ENCODE measurements at regions not wholly inside any gene's neighbourhood (a gene's known extent, or its start where the extent isn't known, plus 50 kb on each side); places are given as distances from the start of the nearest gene placed in this dataset.

GRCh38 chr4:14874990-14875389 lies 127.3 kb upstream of the CPEB2 start:
- no peaks in the 10 kb centered on the region for H3K27me3 ChIP-seq
- peaks cover 0 to 11% (median 5%) of the 10 kb centered on the region in 11 experiments; a peak in 11 of 22 replicates for H3K9me3 ChIP-seq (replicated peaks in 1 of 11)
- peak overlapping the region in 8 of 11 experiments; percentile 46 to 93 (median 88); a peak in 14 of 22 replicates for H3K27ac ChIP-seq
- H3K4me1 ChIP-seq: peaks cover 15 to 66% (median 51%) of the 10 kb centered on the region in 10 experiments; a peak in 19 of 20 replicates
- no peak for TF ChIP-seq Cebpa-rat (IDR thresholded peaks at IDR 0.05)
- no peaks in the 10 kb centered on the region for H3K36me3 ChIP-seq
- no peak overlapping the region for H3K9ac ChIP-seq
- H4K20me1 ChIP-seq: no peaks in the 10 kb centered on the region
- peak overlapping the region in 7 of 11 experiments; percentile 55 to 89 (median 70); a peak in 14 of 22 replicates for H3K4me2 ChIP-seq
- peak overlapping the region in 1 of 10 experiments; percentile 11; a peak in 2 of 20 replicates for H3K4me3 ChIP-seq

- Histone ChIP-seq H3K36me3 (no peaks in the 10 kb centered on the region), H3K4me3 (peak overlapping the region in 4 of 10 experiments; percentile 17 to 41 (median 38); a peak in 6 of 20 replicates), H3K9ac (peak overlapping the region in 9 of 11 experiments; percentile 31 to 78 (median 65); a peak in 16 of 22 replicates), H3K27me3 (no peaks in the 10 kb centered on the region), H4K20me1 (no peaks in the 10 kb centered on the region), H3K27ac (peak overlapping the region in 10 of 11 experiments; percentile 46 to 93 (median 88); a peak in 20 of 22 replicates), H3K4me1 (peaks cover 15 to 84% (median 52%) of the 10 kb centered on the region in 10 experiments; a peak in 19 of 20 replicates), H3K9me3 (replicated peaks in 1 of 11) (peaks cover 0 to 11% (median 5%) of the 10 kb centered on the region in 11 experiments; a peak in 11 of 22 replicates), H3K4me2 (peak overlapping the region; percentile 41 to 89 (median 76))
- peak in 9 of 11 experiments; percentile 71 to 91 (median 86); a peak in 17 of 22 replicates for TF ChIP-seq Cebpa-rat (IDR thresholded peaks at IDR 0.05)
These were observed 124.7 kb upstream of the CPEB2 start for GRCh38 chr4:14877246-14878225.

GRCh38 chr4:14878681-14879080 lies 123.6 kb upstream of the CPEB2 start:
- Histone ChIP-seq H3K4me1 (peaks cover 15 to 79% (median 52%) of the 10 kb centered on the region in 10 experiments; a peak in 19 of 20 replicates), H3K4me2 (peak overlapping the region in 10 of 11 experiments; percentile 60 to 89 (median 78); a peak in 17 of 22 replicates), H3K27ac (peak overlapping the region in 9 of 11 experiments; percentile 73 to 93 (median 88); a peak in 16 of 22 replicates), H3K9me3 (replicated peaks in 1 of 11) (peaks cover 0 to 11% (median 5%) of the 10 kb centered on the region in 11 experiments; a peak in 11 of 22 replicates), H4K20me1 (no peaks in the 10 kb centered on the region), H3K36me3 (no peaks in the 10 kb centered on the region), H3K9ac (peak overlapping the region in 4 of 11 experiments; percentile 63 to 76 (median 70); a peak in 3 of 22 replicates), H3K27me3 (no peaks in the 10 kb centered on the region), H3K4me3 (no peak overlapping the region)
- no peak for TF ChIP-seq Cebpa-rat (IDR thresholded peaks at IDR 0.05)

- TF ChIP-seq Cebpa-rat (IDR thresholded peaks at IDR 0.05): no peak
- Histone ChIP-seq H3K9ac (no peak overlapping the region), H3K36me3 (no peaks in the 10 kb centered on the region), H3K4me1 (peaks cover 15 to 72% (median 51%) of the 10 kb centered on the region in 10 experiments; a peak in 19 of 20 replicates), H3K4me3 (no peak overlapping the region), H4K20me1 (no peaks in the 10 kb centered on the region), H3K27ac (peak overlapping the region in 5 of 11 experiments; percentile 12 to 93 (median 91); a peak in 8 of 22 replicates), H3K4me2 (peak overlapping the region in 7 of 11 experiments; percentile 38 to 89 (median 79); a peak in 8 of 22 replicates), H3K27me3 (no peaks in the 10 kb centered on the region), H3K9me3 (replicated peaks in 1 of 11) (peaks cover 0 to 11% (median 5%) of the 10 kb centered on the region in 11 experiments; a peak in 11 of 22 replicates)
These were observed 122.6 kb upstream of the CPEB2 start for GRCh38 chr4:14879683-14880082.

- H4K20me1 ChIP-seq: no peaks in the 10 kb centered on the region
- no peak for TF ChIP-seq Cebpa-rat (IDR thresholded peaks at IDR 0.05)
These were observed 121.5 kb upstream of the CPEB2 start for GRCh38 chr4:14880805-14881204.

GRCh38 chr4:14883166-14883565 lies 119.1 kb upstream of the CPEB2 start:
- Histone ChIP-seq H3K9ac (no peak overlapping the region), H3K27me3 (no peaks in the 10 kb centered on the region), H3K9me3 (replicated peaks in 1 of 11) (peaks cover 0 to 13% (median 0%) of the 10 kb centered on the region in 11 experiments; a peak in 3 of 22 replicates), H3K27ac (no peak overlapping the region), H3K36me3 (no peaks in the 10 kb centered on the region), H4K20me1 (no peaks in the 10 kb centered on the region), H3K4me1 (peaks cover 0 to 43% (median 17%) of the 10 kb centered on the region in 10 experiments; a peak in 16 of 20 replicates), H3K4me2 (no peak overlapping the region), H3K4me3 (no peak overlapping the region)
- no peak for TF ChIP-seq Cebpa-rat (IDR thresholded peaks at IDR 0.05)

More at GRCh38 chr4:14880805-14881204, 121.5 kb upstream of the CPEB2 start:
- H3K27ac ChIP-seq: peak overlapping the region in 1 of 11 experiments; percentile 92; a peak in 4 of 22 replicates
- no peaks in the 10 kb centered on the region for H3K27me3 ChIP-seq
- H3K9ac ChIP-seq: no peak overlapping the region
- peaks cover 15 to 61% (median 40%) of the 10 kb centered on the region in 10 experiments; a peak in 19 of 20 replicates for H3K4me1 ChIP-seq
- H3K9me3 ChIP-seq (replicated peaks in 1 of 11): peaks cover 0 to 10% (median 5%) of the 10 kb centered on the region in 11 experiments; a peak in 11 of 22 replicates
- peak overlapping the region in 1 of 11 experiments; percentile 79; a peak in 3 of 22 replicates for H3K4me2 ChIP-seq
- H3K36me3 ChIP-seq: no peaks in the 10 kb centered on the region
- H3K4me3 ChIP-seq: no peak overlapping the region

DNA sequence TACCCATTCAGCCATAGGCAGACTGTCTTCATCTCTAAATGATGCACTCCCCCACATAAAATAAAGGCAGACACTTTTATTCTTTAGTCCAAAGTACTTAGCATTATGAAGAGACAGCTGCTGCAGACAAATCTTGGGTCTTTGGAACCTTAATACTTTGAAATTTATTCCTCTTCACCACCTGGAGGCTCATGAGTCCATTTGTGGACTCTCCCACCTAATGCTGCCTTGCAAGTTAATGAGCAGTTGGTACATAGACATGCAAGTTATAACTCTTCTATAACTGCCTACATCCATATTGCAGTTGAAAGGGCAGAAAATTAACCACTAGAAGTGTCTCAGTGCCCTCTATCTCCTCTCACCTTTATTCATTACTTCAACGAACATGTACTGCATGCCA lies 118.6 kb upstream of the CPEB2 start:
- H3K36me3 ChIP-seq: no peaks in the 10 kb centered on the region
- H3K4me3 ChIP-seq: no peak overlapping the region
- no peaks in the 10 kb centered on the region for H4K20me1 ChIP-seq
- TF ChIP-seq Cebpa-rat (IDR thresholded peaks at IDR 0.05): no peak
- H3K4me1 ChIP-seq: peaks cover 0 to 43% (median 12%) of the 10 kb centered on the region in 10 experiments; a peak in 16 of 20 replicates
- H3K27ac ChIP-seq: no peak overlapping the region
- H3K9ac ChIP-seq: no peak overlapping the region
- H3K27me3 ChIP-seq: no peaks in the 10 kb centered on the region
- peaks cover 0 to 14% (median 0%) of the 10 kb centered on the region in 11 experiments; a peak in 3 of 22 replicates for H3K9me3 ChIP-seq (replicated peaks in 1 of 11)
- H3K4me2 ChIP-seq: no peak overlapping the region

DNA sequence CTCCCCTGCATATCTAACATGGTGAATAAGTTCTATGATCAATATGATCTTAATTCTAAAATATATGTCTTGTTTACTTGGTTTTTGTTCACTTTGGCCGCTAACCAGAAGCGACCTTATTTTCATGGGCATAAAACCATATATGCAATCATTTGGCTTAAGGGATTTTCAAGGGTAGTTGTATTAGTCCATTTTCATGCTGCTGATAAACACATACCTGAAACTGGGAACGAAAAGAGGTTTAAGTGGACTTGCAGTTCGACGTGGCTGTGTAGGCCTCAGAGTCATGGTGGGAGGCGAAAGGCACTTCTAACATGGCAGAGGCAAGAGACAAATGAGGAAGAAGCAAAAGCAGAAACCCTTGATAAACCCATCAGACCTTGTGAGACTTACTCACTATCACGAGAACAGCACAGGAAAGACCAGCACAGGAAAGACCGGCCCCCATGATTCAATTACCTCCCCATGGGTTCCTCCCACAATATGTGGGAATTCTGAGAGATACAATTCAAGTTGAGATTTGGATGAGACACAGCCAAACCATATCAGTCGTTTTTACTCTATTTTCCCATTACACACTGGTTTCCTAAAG lies 114.3 kb upstream of the CPEB2 start:
- Histone ChIP-seq H3K9me3 (replicated peaks in 1 of 11) (peaks cover 0 to 14% (median 0%) of the 10 kb centered on the region in 11 experiments; a peak in 3 of 22 replicates), H3K4me1 (peaks cover 0 to 19% (median 0%) of the 10 kb centered on the region in 10 experiments; a peak in 5 of 20 replicates), H4K20me1 (no peaks in the 10 kb centered on the region), H3K27me3 (no peaks in the 10 kb centered on the region), H3K36me3 (no peaks in the 10 kb centered on the region), H3K4me2 (peak overlapping the region in 4 of 11 experiments; percentile 10 to 70 (median 44); a peak in 7 of 22 replicates), H3K4me3 (no peak overlapping the region), H3K9ac (no peak overlapping the region), H3K27ac (peak overlapping the region in 3 of 11 experiments; percentile 18 to 49 (median 42); a peak in 4 of 22 replicates)
- TF ChIP-seq Cebpa-rat (IDR thresholded peaks at IDR 0.05): no peak

All from BLaER1 treated with 17β-estradiol and CSF1 and Interleukin-3, amounts not matched to agents 10 nM and 100 nM (cell line).